Activated CD4-positive, alpha-beta T cell treated with anti-CD3 and anti-CD28 coated beads for 24 hours (primary cell): ENCODE measurements at regions not wholly inside any gene's neighbourhood (a gene's known extent, or its start where the extent isn't known, plus 50 kb on each side); places are given as distances from the start of the nearest gene placed in this dataset.

Experiments
- DNase-seq, 2 donors: peaks; one replicate each; pipeline ENCODE4 v3.0.0-alpha.2; 2020; ENCODE audit warnings: low read depth in 2 of 2

DNA sequence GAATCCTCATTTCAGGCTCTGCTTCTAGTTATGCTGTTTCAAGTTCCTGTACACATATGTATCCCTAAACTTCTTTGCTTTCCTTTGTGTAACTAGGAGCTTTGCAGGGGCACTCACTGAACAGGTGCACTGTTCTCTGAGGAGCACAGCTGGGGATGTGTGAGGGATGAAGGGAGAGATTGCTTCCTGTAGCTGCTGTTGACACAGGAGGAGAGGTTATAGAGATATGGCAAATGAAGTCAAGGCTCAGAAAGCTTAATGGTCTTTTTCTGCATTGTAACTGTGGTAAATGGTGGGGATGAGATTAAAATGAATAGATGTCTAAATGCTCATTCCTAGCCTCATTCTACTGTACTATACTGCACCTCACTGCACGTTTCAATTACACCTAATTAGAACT is 454.3 kb downstream of the BTBD3 start:
- DNase-seq: no peak

DNA sequence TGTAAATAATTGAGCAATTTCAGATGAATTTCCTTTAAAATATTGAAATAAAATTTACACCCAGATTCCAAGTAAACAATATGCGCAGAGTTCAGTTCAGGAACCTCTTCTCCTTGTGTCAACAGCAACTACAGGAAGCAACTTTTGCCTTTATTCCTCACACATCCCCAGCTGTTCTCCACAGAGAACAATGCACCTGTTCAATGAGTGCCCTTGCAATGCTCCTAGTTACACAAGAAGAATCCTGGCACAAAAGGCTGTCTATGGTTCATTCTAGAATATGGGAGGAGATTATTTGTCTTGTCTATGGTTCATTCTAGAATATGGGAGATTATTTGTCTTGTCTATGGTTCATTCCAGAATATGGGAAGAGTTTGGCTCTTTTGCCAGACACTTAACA is 454.9 kb downstream of the BTBD3 start:
- DNase-seq: no peak

DNA sequence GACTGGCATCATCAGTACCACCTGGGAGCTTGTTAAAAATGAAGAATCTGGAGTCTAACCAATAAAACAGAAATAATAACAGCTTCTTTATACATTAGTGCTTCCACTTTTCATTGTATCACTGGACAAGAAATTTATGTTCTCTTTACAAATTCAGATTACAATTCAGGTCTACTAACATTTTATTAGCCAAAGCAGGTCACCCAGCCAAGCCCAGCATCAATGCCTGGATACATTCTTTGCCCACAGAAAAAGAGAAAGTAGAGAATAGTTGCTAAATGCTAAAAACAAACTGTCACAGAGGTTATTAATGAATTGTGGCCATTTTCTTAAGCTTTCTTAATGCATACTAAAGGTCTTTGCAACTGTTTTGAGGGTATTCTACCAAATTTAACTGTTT is 458.3 kb downstream of the BTBD3 start:
- no peak for DNase-seq

DNA sequence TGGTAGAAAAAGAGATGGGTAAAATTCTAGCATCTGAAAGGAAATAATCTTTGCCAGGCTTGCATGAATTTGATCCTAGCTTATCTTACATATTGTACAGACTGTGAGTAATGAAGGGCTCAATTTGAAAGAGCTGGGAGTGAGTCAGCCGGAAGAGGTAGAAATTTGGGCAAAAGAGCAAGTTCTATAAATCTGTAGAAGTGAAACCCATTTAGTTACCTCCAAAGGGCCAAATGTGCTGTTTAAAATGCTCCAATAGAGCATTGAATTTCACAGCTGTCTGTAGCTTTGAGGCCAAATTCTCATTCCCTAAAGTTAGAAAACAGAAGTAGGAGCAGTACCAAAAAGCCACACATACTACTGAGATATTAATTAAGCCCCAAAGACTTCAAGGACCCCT is 466.1 kb downstream of the BTBD3 start:
- no peak for DNase-seq

DNA sequence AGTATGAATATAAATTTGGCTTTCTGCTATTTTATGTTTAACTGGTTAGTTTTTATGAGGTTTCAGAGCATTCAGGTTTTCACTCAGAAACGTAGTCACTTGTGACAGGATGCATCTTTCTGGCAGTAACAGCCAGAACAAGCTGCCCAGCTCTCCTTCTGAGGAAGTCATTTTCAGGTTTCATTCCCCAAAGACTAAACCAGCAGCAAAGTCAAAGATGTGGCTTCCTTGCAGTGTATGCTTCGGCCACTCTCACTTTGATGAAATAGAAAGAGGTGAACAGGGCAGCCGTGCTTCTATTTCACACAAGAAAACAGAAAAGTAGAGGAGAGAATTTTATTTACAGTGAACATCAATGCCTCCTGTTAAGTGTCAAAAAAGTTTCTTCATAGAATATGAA is 469.1 kb downstream of the BTBD3 start:
- DNase-seq: no peak

- no peak for DNase-seq
Measured at GRCh38 chr20:12391099-12391498, 473.4 kb downstream of the BTBD3 start.

GRCh38 chr20:12394786-12395185 is 477.1 kb downstream of the BTBD3 start:
- DNase-seq: no peak

DNA sequence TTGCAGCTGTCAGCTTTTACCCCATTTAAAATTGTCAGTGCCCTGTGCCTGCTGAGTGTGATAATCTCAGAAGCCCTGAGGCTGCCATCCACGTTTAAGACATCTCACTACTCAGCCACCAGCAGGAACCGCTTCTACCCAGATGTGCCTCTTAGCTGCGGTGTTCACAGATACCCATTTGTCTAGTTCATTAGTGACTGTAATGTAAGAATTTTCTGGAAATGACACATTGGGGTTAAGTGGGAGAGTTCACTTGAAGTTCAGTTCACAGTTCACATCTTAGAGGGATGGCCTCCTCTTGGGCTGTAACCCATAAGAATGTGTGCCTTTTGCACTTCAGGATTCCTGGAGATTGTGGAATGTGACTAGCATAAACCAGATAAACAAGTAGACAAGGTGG is 477.7 kb downstream of the BTBD3 start:
- DNase-seq: no peak

GRCh38 chr20:12395760-12396159 is 478.1 kb downstream of the BTBD3 start:
- DNase-seq: no peak

GRCh38 chr20:12399110-12399836 is 481.6 kb downstream of the BTBD3 start:
- DNase-seq: no peak

DNA sequence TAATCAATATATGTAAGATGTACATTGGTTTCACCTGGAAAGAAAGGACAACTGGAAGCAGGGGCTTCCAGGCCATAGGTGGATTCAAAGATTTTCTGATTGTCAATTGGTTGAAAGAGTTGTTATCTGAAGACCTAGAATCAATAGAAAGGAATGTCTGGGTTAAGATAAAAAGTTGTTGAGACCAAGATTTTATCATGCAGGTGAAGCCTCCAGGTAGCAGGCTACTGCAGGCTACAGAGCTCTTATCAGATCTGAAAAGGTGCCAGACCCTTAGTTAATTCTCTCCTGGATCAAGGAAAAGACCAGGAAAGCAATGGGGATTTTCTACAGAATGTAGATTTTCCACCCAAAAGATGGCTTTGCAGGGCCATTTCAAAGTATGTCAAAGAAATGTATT is 487.2 kb downstream of the BTBD3 start:
- DNase-seq: no peak

DNA sequence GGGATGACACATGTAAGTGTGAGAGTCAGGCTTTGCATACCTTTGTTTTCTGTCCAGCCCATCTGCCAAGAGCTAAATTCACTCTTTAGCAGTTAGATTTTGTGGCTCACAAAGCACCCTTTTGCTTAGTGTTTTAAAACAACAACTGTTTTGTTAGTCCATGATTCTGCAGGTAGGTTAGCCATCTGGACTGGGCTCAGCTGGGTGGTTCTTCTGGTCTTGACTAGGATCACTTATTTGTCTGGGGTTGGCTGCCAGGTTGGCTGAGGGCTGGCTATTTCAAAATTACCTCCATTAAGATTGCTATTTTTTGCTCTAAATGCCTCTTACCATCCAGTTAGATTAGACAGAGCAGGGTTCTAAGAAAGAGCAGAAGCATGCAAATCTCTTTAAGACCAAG is 489.3 kb downstream of the BTBD3 start:
- DNase-seq: no peak

DNA sequence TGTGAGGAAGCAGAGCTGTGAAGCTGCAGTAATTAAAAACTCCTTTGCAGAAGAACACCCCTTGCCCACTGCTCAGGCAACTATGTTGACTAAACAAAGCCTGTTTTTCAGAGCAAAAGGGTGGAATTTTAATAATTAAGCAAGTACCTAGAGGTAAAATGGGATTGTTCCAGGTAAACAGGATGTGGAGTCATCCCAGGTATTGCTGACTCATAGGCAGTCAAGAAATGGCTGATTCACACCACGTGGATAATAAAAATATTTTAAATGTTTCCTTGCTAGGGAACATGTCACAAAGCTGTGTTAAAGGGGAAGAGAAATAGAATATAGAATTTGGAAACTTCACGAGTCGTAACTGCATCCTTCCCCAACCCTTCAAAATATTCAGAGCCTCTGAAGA is 491.8 kb downstream of the BTBD3 start:
- DNase-seq: no peak

DNA sequence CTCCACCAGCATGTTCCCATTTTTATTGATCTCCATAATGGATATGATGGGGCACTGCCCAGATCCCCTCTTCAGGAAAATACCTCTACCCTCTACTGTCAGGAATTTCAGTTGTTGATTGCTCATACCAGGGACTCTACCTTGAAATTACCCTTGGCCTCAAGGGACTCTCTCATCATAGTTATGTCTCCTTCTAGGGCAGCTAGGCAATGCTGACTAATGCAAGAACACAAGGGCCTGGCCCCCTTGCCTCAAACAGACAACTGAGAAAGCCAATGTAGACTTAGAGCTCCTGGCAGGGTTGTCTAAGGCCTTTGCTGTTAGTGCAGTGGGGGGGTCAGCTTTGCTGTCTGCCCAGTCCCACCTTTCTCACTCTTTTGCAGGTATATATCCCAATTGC is 493.1 kb downstream of the BTBD3 start:
- no peak for DNase-seq

DNA sequence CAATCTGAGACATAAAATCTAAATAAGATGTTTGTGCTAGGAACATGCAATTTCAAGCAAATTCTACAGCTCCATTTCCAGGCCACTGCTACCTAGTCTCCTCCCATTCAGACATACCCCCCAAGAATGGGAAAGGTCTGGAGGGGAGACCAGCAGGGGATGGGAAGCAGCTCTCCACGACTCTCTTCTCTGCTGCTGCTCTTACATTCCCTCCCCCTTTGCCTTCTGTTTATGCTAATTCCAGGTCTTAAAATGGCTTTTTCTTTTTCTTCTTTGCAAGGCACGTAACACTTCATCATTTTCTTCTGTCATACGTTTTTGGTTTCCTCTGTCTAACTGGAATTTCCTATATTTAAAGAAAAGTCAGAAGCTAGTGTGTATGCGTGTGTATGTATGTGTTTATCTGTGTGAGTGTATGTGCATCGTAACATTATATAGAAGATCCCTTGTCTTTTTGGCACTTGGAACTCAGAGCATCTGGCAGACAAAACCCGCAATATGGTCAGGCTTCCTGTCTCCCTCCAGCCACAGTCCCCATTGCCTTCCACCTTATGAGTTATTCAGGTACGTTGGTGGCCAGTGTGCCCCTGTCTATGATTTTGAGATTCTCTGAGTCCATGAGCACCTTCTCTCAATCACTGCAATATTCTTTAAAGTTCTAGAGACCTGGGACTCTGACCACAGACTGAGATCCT is 493.7 kb downstream of the BTBD3 start:
- DNase-seq: no peak

- DNase-seq: no peak
Measured at GRCh38 chr20:12413116-12413515, 495.4 kb downstream of the BTBD3 start.

GRCh38 chr20:12414446-12415274 is 497.0 kb downstream of the BTBD3 start:
- DNase-seq: no peak

GRCh38 chr20:12416281-12416680 is 498.6 kb downstream of the BTBD3 start:
- DNase-seq: no peak

DNA sequence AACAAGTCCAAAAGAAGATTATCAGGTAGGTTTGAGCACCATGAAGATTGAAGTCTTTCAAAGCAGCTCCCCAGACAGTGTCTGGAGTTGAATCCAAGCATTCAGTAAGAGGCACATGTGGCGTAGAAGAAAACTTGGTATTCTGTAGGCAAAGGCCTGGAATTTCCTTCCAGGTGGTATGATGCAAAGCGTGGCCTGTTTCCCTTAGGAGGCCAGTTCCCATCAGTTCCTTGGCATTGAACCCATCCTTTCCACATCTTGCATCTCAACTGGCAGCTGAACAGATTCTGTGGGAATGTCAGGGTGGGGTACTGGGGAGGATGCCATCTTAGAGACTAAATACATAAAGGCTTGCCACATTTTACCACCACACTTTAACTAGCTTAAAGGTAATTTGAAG is 516.0 kb downstream of the BTBD3 start:
- DNase-seq: no peak

- no peak for DNase-seq
Measured at GRCh38 chr20:12434672-12435071, 517.0 kb downstream of the BTBD3 start.

DNA sequence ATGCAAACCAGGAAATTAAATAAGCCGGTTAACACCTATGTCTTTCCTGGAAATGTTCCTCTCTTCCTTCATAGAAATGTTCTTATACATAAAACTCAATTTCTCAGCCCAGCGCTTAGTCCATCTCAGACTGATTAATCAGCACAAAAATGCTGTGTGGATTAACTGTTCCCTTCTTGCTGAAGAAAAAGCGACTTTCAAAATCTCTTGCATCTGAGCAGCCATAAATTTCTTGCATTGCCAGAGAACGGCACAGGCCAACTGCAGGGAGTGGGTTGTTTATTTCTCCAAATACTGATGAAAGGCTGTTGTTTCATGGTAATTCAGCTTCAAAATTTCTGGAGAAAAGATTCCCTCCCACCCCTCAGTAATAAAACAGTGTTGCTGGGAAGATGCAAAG is 517.6 kb downstream of the BTBD3 start:
- DNase-seq: no peak

DNA sequence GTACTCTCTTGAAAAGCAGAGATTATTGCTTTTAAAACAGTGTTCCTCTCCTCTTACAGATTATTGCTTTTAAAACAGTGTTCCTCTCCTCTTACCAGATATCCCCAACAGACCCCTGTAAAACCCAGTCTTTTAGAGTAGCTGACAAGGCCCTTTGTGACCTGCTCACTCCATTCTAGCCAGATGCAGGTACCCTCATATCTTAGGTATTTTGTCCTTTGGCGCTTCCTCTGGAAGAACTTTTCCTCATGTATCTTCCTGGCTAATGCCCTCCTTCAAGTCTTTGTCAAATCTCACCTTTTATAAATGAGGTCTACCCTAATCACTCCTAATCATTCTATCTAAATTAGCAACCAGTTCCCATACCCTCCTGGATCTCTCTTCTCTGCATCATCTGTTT is 536.0 kb downstream of the BTBD3 start:
- no peak for DNase-seq

DNA sequence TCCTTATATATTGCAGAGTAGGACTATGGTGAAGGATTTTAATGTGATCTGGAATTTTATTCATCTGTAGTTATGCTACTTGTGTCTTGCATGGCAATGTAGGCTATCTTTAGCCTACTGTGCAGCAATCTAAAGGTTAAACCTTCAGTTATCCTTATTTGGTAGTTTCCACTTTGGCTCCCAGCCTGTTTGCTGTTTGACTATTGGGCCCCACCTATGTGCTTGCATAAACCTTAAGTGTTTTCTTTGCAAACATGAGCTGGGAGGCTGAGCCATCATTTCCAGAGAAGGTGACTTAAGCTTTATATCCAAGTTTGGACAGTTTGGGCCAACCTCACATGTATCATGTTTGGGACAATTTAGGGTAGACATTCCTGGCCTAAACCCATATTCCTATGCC is 537.5 kb downstream of the BTBD3 start:
- no peak for DNase-seq
